Left renal pelvis (tissue), 4 donors: ENCODE measurements at regions not wholly inside any gene's neighbourhood (a gene's known extent, or its start where the extent isn't known, plus 50 kb on each side); places are given as distances from the start of the nearest gene placed in this dataset.

Experiments used
- DNase-seq, 4 donors: peaks; one replicate each; pipeline ENCODE4 v3.0.0-alpha.2; 2013; ENCODE audit warnings: low read depth in 4 of 4, low spot score in 3 of 4

- DNase-seq: no peak
Measured at GRCh38 chr3:36248374-36248773, 131.9 kb upstream of the STAC start.

DNA sequence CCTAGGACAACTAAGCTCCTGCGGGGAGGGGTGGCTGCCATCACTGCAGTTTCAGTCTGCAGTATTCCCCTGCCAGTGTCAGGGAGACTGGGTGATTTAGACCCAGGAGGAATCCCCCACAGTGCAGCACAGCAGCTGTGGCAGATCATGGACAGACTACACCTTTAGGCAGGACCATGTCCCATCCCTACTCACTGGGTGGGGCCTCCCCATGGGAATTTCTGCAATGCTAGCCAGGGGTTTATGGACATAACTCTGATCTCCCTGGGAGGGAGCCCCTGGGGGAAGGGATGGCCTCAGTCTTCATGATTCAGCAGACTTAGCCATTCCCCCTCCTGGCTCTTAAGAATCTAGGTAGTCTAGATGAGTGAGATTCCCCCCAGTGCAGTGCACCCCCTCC lies 130.1 kb upstream of the STAC start:
- DNase-seq: no peak

GRCh38 chr3:36257158-36257852 lies 123.0 kb upstream of the STAC start:
- no peak for DNase-seq

DNA sequence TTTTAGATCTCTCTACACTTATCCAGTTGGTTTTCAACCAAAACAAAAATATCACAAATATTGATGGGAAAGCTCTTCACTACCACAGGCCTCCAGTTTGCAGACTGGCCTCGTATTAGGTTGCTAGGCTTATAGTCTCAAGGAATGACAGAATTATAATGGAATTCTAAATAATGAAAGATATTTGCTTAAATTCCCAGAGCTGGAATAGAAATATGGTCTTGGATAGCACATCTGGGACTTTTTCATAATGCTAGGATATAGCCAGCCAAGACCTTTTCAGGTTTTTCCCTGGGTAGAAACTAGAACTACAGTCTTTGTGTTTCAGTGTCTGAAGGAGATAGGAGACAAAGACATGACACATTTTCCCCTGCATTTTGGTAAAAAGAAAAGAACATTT lies 121.9 kb upstream of the STAC start:
- DNase-seq: no peak

- DNase-seq: no peak
Measured at GRCh38 chr3:36259580-36259979, 120.7 kb upstream of the STAC start.

GRCh38 chr3:36269274-36269673 lies 111.0 kb upstream of the STAC start:
- DNase-seq: no peak

GRCh38 chr3:36282766-36283165 lies 97.5 kb upstream of the STAC start:
- DNase-seq: no peak

GRCh38 chr3:36295296-36295695 lies 85.0 kb upstream of the STAC start:
- no peak for DNase-seq

GRCh38 chr3:36297195-36297594 lies 83.1 kb upstream of the STAC start:
- DNase-seq: no peak

DNA sequence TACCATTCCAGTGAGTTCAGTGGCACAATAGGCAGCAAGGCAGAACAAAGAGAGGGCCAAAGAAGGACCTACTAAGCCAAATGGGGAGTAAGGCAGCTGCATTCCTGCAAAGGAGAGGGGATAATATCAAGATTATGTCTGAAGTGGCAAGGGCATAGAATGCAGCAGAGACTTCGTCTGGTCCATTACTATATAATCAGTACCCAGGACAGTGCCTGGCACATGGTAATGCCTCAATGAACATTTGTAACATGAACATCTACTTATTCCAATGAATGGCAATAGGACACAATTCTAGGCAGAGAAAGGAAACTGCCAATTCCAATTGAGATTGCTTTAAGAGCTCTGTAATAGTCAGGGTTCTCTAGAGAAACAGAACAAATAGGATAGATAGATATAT lies 82.1 kb upstream of the STAC start:
- no peak for DNase-seq

DNA sequence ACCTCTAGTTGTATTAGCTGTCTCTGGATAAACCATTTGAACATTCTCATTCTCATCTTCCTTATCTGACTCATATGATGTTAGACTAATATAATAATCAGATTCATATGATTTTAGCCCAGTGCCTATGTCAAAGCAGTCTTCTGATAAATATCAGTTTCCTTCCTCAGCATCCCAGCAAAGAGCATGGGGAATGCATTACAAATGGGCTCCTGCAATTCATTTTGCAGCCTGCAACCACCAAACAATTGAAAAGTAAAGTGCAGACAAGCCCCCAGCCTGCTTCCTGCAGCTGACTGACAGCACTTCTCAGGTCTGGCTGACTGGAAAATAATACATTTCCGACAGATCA lies 78.2 kb upstream of the STAC start:
- DNase-seq: no peak

DNA sequence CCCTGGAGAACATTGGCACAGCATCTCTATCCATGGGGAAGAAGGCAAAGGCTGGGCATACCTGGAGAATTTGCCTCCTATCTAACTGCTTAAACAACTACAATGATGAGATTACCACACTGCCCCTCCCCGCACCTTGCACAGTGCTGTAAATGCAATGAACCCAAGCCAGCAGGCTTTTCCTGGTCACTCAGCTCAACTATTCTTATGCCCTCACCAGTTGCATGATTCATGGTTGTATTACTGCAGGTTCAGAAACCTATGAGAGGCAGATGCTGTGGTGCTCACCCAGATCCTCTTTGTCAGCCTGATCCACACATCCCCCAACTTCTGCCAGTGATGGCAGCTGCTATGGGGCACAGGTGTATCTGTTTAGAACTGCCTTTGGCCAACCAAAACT lies 77.7 kb upstream of the STAC start:
- DNase-seq: no peak

DNA sequence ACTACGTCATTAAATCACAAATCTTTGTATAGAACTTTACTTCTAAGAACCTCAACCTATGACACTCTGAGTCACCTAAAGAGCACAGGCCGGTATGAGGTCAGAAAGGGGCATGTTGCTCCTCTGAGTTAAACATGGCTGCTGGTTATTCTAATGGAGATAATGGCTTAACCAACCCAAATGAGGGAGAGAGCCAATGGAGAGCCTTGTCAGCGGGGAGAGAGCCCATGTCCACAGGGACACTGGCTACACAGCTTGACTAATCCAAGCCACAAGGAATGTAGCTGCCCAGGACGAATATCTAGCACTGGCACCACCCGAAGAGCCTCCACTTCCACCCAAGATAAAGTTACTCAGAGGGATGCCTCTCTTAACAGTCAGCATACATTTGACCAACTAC lies 77.0 kb upstream of the STAC start:
- DNase-seq: no peak

- DNase-seq: no peak
Measured at GRCh38 chr3:36305929-36306520, 74.3 kb upstream of the STAC start.

DNA sequence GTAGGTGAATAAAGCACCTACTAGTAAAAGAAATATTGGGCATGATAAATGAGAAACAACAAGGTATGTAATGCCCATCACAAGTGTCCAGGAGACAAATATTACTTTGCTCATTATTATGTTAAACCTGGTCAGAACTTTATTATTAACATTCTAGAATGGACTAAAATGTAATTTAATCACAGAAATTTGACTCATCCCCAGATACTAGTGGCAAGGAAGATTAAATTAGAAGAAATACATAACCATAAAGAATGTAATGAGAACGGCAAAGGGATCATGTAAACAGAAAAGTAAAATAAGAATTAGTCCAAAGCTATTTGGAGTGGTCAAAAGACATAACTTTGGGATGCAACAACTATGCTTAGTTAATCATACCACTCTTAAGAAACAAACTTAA lies 71.2 kb upstream of the STAC start:
- DNase-seq: no peak

GRCh38 chr3:36312351-36312750 lies 68.0 kb upstream of the STAC start:
- DNase-seq: no peak

GRCh38 chr3:36317915-36318314 lies 62.4 kb upstream of the STAC start:
- DNase-seq: no peak

DNA sequence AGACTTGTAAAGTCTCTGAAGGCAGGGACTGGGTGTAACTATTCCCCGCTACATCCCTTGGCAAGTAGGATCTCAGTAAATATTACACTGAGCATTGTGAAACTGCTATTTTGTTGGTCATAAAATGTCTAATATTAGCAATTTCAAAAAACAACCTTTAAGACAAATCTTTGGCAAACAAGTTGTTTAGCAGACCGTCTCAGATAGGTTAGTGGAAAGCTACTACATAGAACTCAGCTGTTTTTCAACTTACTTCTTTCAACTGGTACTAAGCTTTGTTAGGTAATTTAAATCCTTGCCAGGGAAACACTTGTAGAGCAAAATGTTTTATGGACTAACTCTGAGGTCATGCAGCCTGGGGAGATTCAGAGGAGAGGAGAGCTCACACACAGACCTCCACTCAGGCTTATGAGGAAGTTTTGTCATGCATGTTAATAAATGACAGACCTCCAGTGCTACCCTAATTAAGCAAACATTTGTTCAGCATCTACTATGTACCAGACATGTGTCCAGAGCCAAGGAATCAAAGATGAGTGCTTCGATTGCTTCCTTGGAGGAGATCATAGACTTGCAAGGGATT lies 61.6 kb upstream of the STAC start:
- no peak for DNase-seq

GRCh38 chr3:36319680-36320079 lies 60.6 kb upstream of the STAC start:
- DNase-seq: no peak
